Superior temporal gyrus (tissue), 1 donor: ENCODE measurements at regions not wholly inside any gene's neighbourhood (a gene's known extent, or its start where the extent isn't known, plus 50 kb on each side); places are given as distances from the start of the nearest gene placed in this dataset.

Experiments used
- DNase-seq: peaks from one replicate; pipeline ENCODE4 v3.0.0-alpha.2; 2016; ENCODE audit errors: extremely low spot score

DNA sequence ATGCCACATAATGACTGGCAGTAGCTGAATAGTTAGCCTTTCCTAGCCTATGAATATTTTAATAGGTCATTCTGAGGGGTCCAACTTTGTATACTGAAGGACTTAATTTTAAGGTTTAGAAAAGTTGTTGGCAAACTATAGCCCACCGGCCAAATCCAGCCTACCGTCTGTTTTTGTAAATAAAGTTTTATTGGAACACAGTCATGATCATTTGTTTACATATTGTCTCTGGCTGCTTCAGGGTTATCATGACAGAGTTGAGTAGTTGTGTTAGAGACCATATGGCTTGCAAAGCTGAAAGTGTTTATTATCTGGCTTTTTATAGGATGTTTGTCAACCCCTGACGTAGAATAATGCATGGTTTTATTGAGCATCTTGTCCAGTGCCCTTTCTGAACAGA, 73.4 kb downstream of the NTMT2 start:
- DNase-seq, result no peak

DNA sequence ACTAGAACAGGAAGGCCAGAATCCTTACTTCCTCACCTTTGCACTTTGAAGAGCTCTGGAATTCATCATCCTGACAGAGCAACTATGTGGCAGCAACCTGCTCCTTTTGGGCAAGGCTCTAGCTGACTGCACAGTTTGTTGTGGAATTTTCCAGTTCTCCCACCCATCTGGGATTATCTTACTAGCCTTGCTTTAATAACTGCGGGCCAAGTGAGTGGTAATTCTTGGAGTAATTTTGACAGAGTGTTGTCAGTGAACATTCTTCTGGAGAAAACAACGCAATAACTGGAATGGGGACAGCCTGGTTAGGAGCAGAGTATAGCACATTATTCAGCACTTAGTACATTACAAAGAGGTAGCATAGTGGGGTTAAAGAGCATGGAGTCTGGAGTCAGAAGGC, 75.3 kb downstream of the NTMT2 start:
- no peak for DNase-seq

DNA sequence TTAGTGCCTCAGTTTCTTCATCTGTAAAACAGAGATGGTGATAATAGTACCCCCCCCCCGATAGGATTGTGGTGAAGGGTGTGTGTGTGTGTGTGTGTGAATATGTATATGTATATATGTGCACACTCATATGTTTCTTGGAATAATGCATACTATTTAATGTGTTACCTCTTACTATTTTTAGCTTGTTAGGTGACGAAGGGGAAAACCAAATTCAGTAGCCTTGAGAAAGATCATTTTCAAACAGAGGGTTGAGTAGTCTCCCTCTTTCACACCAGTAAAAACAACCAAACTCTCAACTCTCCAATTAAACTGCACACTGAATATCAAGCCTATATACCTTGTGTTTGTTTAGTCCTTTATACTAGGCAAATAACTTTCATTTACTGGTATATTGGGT, 75.7 kb downstream of the NTMT2 start:
- no peak for DNase-seq

DNA sequence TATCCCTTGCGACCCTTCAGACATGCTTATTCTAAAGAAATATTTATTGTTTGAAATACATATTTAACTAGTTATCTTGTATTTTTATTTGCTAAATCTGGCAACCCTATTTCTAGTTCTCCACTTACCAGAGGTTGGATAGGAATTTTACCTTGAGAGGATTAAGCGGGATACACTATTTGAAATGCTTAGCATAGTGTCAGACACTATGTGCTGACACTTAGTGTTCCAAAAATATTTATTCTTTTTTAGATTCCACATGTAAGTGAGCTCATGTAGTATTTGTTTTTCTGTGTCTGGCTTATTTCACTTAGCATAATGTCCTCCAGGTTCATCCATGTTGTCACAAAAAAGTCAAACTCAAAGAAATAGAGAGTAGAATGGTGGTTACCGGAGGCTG, 78.7 kb downstream of the NTMT2 start:
- DNase-seq, result no peak

DNA sequence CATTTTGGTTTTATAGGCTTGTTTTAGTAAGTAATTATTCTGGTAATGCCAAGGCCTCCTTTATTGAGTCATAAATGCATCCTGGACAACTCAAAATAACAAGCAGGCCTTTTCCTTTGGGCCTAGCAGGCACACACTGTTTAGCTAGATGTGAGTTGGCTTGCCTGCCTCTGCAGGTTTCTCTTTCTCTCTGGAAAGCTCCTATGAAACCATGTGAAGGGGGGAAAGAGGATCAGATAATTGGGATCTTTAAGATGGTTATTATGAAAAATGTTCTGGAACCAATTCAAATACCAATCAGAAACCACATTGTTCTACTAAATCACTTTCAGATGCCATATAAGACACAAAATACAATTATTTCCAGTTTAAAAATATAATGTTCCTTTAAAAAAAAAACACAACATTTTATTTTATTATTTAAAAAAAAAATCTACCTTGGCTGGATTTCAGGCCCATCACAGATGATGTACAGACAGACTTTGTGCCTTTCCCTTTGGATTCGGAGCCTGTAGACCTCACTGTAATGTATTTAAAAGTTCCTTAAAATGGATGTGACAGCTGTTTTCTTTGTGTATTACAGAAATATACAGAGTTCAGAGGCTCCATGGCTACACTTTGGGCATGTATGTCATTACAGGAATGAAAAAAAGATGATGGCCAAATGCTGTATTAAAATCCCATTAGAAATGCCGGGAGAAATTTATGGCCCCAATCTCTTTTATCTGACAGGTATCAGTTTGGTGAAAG, 80.2 kb downstream of the NTMT2 start:
- DNase-seq, result no peak

DNA sequence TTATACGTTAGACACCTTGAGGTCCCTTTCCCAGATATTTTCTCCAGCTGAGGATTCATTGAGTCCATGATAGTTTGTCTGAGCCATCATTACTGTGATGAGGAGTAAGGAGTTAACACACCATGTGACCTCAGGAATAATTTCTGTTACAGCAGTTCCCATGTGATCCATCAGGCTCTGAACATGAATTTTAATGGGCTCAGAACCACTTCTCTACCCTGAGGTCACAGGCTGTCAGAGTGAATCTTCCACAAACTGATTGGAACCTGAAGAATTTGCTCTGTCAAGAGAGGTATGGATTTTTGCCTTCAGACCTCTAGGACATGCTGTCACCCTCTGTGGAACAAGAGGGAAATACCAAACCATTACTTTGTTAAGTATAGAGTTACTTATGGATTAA, 81.0 kb downstream of the NTMT2 start:
- DNase-seq, result no peak

DNA sequence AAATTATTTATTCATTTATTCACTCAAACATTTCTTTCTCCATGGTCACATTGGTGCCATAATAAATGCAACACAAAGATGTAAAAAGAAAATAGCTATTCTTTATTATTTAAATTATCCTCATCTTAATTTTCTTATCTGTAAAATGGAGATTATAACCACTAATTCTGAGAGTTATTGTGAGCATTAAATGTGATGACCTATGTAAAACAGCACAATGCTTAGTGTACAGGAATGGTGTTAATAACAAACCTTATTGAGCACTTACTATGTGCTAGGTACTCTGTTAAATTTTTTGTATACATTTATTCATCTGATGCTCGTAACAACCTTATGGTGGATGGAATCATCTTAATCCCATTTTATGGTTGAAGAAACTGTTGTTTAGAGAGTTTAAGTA, 84.6 kb downstream of the NTMT2 start:
- no peak for DNase-seq

DNA sequence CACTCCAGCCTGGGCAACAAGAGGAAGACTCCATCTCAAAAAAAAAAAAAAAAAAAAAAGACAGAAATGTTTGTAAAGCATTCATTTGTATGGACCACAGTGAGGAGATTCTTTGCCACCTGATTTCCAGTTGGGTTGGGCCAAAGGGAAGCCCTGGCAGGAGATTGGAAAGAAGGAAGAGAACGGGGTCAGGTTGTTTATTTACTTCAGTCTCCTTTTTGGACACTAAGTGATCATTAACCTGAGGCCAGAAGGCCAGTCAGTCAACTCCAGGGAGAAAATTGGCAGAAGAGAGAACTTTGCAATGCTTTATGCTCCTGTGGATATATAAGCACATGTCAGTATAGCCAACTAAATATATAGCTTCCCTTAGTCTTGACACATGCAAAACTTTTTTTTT, 85.9 kb downstream of the NTMT2 start:
- DNase-seq, result no peak

DNA sequence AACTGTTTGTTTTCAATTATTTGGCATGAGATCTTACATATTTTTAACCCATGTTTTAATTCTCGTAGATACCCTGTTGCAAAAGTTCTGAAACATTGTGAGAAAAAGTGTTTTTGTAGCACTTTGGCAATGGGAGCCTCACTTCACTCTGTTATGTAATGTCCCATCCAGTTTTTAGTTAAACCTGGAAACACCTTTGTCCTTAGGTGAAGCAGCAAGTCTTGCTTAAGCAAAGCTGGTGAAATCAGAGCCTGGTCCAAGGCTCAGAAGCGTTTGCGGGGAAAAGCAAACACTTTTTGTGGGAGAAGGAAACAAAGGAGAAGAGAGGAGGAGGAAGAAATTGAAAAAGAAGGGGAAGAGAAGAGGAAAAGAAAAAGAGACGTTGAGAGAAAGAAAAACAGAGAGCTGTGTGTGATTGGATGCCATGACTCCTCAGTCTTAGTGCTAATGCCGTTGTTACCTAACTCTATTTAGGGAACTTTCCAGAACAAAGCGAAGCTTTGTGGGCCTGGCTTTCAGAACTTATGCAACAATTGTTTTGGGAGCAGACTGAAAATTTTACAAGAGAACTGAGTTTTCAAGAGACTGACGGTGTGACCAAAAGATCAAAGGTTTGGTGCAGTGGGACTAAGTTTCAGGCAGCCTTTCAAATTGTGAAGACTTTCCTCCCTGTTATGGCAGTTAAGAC, 93.1 kb downstream of the NTMT2 start:
- no peak for DNase-seq

DNA sequence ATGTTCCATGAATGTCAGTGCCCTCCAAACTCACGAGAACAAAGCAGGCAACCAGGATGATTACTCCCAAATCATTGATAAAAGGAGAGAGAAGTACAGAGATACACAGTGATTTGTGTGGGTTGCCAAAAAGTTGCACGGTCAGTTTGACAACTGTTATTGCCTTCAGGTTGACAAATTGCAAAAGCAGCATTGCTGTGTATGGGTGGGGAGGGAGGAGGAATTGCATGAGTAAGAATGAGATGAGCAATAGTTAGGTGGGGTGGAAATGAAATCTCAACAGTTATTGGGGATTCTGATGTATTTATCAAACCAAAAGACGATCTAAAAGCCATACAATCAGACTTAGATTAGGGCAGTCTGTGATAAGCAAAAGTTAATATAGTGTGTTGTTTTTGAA, 93.7 kb downstream of the NTMT2 start:
- DNase-seq, result no peak

DNA sequence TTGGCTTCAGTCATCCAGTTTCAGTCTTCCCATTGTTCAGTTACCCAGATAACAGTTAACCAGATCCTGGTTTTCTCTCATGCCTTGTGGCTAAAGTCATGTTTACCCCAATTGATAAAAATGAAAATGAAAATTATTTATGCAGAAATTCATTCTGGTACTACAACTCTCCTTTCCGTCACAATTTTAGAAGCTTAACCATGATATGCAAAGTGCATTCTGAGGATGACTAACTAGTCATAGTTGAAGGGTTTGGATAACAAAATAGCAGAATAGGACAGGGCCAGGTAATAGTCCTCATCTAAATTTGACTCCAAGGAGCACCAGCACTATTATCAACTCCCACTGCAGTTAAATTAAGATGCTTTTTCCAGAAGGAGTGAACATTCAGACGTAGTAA, 94.7 kb downstream of the NTMT2 start:
- DNase-seq, result no peak

DNA sequence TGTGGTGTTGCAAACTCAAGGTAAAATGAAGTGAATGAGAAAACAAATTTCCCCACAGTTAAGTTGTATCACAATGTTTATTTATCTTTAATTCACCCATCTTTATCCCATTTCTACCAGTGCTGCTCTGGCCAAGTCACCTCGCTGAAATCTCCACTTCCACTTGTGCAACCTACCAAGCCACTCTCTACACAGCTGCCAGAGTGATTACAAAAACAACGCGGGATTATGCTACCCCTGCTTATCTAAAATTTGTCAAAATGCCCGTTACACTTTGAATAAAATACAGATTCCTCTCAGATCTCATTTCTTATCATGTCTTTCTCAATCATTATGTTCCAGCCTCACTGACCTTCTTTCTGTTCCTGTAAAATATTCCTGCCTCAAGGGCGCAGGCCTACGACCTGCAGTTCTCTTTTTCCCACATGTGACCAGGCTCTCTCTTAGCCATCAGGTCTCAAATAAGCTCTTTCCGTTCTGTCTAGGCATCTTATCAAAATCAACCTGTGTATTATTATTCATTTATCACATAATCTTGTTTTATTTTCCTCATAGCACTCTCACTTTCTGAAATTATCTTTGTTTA, 95.6 kb downstream of the NTMT2 start:
- DNase-seq, result no peak

DNA sequence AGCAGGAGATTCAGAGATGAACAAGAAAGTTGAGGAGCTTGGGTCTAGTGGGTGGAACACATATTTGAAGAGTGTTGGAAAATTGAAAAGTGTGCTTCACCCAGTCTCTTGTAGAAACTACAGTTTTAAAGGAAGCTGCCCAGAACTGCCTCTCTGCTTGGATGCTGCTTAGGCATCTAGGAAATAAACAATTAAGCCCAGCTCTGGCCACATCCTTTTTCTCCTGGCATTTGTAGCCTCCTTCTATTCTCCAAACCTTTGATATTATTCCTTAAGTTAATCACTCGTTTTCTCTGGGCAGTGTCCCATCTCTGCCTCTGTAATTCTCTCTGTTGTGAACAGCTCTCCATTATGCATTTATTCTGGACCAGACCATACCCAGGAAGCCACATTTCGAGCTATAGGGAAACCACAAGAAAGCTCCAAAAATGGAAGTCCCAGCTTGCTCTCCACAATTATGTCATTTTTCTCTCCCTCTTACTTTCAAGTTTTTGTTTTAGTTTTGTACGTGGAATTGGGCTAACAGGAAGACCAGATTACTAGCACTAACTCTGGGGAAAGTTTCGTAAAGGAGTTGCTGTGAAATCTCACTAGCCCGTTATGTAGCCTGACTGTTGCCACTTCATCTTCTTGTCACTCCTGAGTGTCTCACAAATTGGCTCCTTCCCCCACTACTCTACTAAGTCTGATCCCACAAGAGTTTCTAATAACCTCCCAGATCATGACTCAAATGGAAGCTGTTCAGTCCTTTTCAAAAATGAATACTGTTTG, 102.2 kb downstream of the NTMT2 start:
- DNase-seq, result no peak

DNA sequence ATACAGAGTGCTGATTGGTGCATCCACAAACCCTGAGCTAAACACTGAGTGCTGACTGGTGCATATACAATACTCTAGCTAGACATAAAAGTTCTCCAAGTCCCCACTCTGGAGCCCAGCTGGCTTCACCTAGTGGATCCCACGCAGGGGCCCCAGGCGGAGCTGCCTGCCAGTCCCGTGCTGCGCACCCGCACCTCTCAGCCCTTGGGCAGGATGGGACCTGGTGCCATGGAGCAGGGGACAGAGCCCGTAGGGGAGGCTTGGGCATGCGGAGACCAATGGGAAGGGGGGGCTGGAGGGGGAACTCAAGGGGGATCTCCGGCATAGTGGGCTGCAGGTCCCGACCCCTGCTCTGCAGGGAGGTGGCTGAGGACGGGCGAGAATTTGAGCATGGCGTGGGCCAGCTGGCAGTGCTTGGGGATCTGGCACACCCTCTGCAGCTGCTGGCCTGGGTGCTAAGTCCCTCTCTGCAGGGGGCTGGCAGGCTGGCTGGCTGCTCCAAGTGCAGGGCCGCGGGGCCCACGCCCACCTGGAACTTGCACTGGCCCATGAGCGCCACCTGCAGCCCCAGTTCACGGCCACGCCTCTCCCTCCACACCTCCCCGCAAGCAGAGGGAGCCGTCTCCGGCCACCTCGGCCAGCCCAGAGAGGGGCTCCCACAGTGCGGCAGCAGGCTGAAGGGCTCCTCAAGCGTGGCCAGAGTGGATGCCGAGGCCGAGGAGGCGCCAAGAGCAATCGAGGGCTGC, 104.9 kb downstream of the NTMT2 start:
- DNase-seq, result no peak

DNA sequence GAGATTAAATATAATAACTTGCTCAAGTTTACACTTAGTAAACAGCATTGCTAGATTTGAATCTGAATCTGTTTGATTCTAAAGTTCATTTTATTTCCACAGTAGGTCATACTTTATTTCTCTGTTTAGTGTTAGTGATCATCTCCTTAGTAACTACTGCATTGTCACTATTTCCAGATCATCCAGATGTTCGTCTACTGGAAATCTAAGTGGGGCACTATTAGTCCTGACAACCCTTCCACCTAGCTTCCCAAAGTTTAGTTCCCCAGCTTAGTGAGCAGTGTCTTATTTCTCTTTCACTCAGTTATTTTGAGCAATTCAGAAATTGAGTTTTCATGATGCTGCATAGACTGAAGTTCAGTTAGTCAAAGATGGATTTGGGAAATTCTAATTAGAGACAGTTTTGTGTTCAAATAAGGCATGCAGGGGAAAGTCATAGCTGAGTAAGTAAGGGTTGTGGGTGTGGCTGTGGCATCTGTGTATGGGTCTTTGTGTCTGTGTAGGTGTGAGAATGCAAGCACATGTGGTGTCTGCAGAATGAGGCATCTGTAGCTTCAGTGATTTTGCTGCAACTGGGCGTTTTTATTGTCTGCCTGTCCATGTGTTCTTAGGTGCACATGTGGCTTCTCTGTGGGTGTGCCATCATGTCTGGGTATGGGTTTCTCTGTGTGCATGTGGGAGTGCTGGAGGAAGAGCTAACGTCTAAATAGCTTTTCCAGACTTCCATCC, 107.3 kb downstream of the NTMT2 start:
- no peak for DNase-seq

DNA sequence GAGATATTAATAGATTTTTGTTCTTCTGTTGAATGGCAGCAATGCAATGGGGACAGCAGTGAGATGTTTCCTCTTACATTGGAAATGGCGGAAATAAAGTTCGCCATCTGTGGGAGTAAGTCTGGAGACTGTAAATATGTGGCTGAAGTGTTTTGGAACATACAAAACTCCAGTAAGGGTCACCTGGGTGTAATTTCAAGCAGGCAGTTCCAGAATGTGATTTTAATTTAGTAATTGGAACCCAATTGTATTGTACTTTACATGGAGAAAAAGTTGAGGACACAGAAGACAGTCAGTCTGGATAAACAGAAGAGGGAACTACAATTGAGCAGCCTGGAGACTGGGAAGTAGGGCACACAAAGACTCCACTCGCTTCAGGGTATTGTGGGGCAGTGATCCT, 108.6 kb downstream of the NTMT2 start:
- no peak for DNase-seq

DNA sequence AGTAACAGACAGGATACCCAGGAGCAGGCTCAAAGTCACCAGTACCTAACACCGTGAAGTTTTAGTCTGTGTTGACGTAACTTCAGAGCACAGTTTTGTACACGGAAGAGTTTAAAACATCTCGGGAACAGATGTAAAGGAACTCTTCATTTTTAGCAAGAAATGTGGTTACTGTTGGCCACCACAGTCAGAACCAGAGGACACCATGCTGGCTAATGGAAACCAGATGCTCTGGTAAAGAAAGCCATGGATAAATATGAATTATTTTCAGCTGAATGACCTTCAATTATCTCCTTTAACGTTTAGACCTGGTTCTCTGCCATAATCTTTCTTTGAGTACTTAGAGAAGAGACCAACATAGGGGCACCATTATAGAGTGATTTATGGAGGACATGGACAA, 115.9 kb downstream of the NTMT2 start:
- no peak for DNase-seq

DNA sequence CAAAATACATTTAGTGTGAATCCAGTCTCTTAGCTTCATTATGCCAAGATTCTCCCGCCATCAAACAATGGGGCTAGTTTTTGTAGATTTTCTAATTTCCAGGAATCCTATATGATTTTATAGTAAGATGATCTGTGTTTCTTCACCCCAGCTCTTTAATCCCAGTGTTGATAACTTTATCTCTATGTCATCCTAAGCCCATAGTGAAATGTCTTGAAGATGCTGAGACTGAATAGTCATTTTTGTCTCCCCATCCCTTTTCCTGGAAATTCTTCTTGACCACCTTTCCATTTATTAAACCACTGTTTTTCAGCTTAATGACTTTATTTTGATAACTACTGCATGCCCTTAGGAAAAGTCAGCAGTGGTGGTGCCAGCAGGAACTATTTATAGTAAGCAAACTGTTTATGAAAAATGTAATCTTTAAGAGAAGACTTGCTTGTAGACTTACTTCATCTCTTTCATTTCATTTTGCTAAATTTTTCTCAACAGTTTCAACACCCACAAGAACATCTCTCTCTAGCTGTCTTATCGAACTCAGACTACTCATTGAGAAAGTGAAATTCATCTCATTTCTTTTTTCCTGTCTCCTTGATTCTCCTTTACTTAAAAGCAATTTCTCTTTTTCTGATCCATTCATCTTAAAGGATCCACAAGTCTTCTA, 116.6 kb downstream of the NTMT2 start:
- no peak for DNase-seq

DNA sequence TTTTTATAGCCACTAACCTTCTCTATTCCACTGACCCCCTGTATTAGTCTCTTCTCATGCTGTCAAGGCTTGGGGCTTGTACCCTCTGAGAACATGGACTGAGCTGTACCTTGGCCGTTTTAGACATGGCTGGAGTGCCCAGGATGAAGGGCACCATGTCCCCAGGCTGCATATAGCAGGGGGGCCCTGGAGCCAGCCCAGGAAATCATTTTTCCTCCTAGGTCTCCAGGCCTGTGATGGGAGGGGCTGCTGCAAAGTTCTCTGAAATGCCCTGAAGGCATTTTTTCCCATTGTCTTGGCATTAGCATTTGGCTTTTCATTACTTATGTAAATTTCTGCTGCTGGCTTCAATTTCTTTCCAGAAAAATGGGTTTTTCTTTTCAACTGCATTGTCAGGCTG, 119.5 kb downstream of the NTMT2 start:
- no peak for DNase-seq

DNA sequence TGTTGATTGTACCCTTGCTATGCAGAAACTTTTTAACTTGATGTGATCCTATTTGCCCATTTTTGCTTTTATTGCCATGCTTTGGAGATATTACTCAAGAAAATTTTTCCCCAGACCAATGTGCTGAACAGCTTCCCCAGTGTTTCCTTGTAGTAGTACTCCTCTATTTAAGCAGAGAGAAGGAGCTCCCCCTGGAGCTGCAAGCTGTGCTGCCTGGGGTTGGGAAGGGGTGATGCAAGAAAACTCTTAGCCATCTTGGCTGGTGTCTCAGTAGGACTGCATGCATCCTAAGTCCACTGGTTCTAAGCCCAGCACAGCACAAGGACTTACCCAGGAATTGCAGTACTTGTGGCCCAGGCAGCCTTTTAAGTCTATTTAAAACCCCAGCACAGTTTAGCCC, 121.6 kb downstream of the NTMT2 start:
- DNase-seq, result no peak
